Activated naive CD8-positive, alpha-beta T cell treated with anti-CD3 and anti-CD28 coated beads, Interleukin-2, amount 10 ng/mL, durations not matched to agents 7 days and 5 days (primary cell): ENCODE measurements at regions not wholly inside any gene's neighbourhood (a gene's known extent, or its start where the extent isn't known, plus 50 kb on each side); places are given as distances from the start of the nearest gene placed in this dataset.
A peak's percentile ranks its signal among the peaks of the same experiment; 100 is the strongest.

Source experiments
- ATAC-seq: fragments of 150-1000 bp; cut with Tn5 transposase; one replicate; pipeline ENCODE4 v1.10.0; 2021; ENCODE audit warnings: low read depth, moderate library complexity
- POLR2A ChIA-PET: fragments of 350-600 bp; sonication (Branson Sonifier 250); formaldehyde crosslinking; loops from one replicate; lab custom pipeline; 2021; ENCODE audit warnings: antibody characterized with exemption; lab: Charles Lee
- DNase-seq: peaks from one replicate; pipeline ENCODE4 v3.0.0; 2021
- H3K27ac Mint-ChIP-seq: one replicate; pipeline ENCODE4 v1.8.0; 2022; ENCODE audit warnings: mild to moderate bottlenecking, mixed read lengths
- H3K27me3 Mint-ChIP-seq: one replicate; pipeline ENCODE4 v1.8.0; 2022; ENCODE audit warnings: mild to moderate bottlenecking, moderate library complexity, mixed read lengths
- H3K36me3 Mint-ChIP-seq: one replicate; pipeline ENCODE4 v1.8.0; 2021; ENCODE audit warnings: mild to moderate bottlenecking, mixed read lengths
- H3K4me1 Mint-ChIP-seq: one replicate; pipeline ENCODE4 v1.8.0; 2021; ENCODE audit warnings: mixed read lengths
- H3K4me3 Mint-ChIP-seq: one replicate; pipeline ENCODE4 v1.8.0; 2022; ENCODE audit warnings: mild to moderate bottlenecking, moderate library complexity, mixed read lengths
- H3K9me3 Mint-ChIP-seq: one replicate; pipeline ENCODE4 v1.8.0; 2021; ENCODE audit warnings: mixed read lengths

DNA sequence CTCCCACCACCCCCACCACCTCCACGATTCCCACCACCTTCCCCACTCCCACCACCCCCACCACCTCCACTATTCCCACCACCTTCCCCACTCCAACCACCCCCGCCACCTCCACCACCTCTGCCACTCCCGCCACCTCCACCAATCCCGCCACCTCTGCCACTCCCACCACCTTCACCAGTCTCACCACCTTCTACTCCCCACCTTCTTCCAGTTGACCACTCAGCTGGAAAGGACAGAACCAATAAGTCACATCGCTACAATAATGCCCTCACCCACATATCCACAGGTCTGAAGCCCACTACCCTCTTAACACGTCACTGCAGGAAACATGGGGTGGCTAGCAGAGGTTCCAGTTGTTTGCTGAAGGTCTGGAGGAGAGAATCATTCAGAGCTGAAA, 93.5 kb upstream of the PAX2 start:
- peaks cover 54% of the 10 kb centered on the region for H3K27me3 Mint-ChIP-seq
- no peak for DNase-seq
- H3K9me3 Mint-ChIP-seq, result no peaks in the 10 kb centered on the region
- no peak for ATAC-seq
- H3K27ac Mint-ChIP-seq, result no peak overlapping the region
- POLR2A ChIA-PET, result no interaction called here
- H3K36me3 Mint-ChIP-seq, result peaks cover 2% of the 10 kb centered on the region
- no peak overlapping the region for H3K4me3 Mint-ChIP-seq
- peaks cover 19% of the 10 kb centered on the region for H3K4me1 Mint-ChIP-seq

DNA sequence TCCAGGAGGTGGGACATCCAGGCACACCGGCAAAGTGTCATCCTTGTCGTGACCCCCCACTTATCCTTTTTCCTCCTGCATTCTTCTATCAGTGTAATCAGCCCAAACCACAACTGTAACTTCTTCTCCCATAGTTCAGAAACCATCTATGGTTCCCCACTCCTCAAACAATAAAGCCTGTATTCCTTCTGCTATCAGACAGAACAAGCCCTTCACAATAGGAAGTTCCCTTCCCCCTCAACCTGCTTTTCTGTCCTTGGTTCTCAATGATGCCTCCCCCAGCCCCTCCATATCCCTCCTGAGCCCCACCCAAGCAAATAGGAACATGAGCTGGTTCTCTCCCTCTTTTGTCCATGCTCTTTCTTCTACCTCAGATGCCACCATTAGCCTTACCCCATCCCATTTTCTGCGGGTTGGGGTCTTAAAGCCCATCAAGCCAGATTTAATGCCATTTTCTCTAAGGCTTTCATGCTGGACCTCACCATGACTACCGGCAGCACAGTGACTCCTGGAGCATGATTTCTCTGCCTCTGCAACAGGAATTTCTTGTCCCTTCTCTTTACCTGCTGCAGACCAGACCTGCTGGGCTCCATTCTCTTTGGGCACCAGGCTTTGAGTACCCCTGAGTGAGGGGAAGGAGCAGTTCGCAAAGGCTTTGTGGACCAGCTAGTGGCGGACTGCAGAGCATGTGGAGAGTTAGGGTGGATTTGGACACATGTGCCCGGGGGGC, 92.8 kb upstream of the PAX2 start:
- no peak for DNase-seq
- peaks cover 19% of the 10 kb centered on the region for H3K4me1 Mint-ChIP-seq
- no peak overlapping the region for H3K4me3 Mint-ChIP-seq
- POLR2A ChIA-PET, result interaction anchor here (0.6 kb wide), 1 partner anchor 12 kb away, joined by 3 read pairs; no protein-coding TSS in a partner anchor
- H3K36me3 Mint-ChIP-seq, result peaks cover 2% of the 10 kb centered on the region
- peaks cover 58% of the 10 kb centered on the region for H3K27me3 Mint-ChIP-seq
- H3K9me3 Mint-ChIP-seq, result no peaks in the 10 kb centered on the region
- ATAC-seq, result no peak
- no peak overlapping the region for H3K27ac Mint-ChIP-seq

DNA sequence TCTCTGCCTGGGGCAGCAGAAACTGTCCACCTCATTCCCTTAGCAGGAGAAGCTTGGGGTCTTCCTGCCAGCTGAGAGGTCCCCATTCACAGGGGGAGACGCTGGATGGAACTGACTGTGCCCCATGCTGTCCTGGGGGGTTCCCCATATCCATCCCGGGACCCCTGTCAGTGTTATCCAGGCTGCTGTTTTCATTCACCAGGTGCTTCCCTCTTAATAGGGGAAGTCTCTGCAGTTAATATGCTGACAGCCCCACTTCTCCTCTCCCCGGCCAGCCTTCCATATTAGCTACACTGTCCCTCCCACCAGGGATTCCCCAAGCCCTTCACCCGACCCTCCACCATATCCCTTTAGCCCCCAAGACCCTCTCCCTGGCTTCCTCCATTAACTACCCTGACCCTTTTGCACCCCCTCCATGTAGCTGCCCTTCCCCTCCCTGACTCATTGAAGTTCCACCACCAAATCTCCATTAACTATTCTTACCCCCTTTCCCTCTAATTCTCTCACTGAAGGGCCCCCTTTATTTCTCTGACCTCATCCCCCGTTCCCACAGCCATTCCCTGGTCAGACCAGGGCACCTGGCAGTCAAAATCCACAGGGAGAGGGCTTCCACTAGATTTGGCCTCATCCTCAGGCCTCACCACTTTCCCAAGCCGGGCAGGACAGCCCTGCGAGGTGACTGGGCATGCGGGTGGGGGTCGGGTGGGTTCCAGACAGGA, 92.0 kb upstream of the PAX2 start:
- H3K4me3 Mint-ChIP-seq, result no peak overlapping the region
- DNase-seq (no peak), ATAC-seq (no peak)
- no peaks in the 10 kb centered on the region for H3K9me3 Mint-ChIP-seq
- H3K36me3 Mint-ChIP-seq, result peaks cover 2% of the 10 kb centered on the region
- POLR2A ChIA-PET, result no interaction called here
- peaks cover 62% of the 10 kb centered on the region for H3K27me3 Mint-ChIP-seq
- H3K4me1 Mint-ChIP-seq, result peaks cover 19% of the 10 kb centered on the region
- H3K27ac Mint-ChIP-seq, result no peak overlapping the region

DNA sequence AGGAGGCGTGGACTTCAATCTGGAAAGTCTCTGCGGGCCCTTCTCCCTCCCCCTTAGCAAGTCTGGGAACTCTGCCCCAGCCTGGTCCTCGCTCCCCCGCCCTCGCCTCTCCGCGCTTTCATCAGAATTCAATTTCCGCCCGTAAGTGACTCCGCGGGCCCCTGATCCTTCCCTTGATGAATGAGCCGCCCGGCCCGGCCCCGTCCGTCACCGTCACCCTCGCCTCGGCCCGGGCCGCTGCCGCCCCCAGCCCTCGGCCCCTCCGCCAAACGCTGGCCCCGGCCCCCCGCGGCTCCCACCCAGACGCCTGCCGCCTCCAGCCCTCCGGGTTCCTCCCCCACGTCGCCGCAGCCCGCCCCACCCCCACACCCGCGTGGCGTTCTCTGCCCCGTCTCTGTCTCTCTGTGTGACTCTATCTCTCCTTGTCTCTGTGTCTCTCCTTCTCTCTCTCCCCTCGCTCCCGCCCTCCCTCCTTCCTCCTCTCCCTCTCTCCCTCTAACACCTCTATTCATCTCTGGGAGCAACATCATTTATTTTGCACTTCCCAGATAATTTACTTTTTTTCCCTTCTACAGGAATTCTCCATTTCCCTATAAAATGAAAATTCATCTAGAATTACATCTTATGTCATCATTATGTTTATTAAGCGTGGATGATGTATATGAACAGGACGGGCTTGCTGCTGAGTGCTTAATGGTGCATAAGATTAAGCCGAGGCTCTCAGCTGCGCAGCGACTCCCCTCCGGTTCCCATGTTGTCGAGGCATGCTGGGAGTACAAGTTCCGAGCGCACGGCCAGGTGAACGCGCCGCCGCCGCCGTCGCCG, 91.2 kb upstream of the PAX2 start:
- POLR2A ChIA-PET, result no interaction called here
- Mint-ChIP-seq H3K4me1 (peaks cover 20% of the 10 kb centered on the region), H3K27me3 (peaks cover 68% of the 10 kb centered on the region), H3K27ac (no peak overlapping the region), H3K4me3 (peak overlapping the region; percentile 76), H3K36me3 (peaks cover 2% of the 10 kb centered on the region), H3K9me3 (no peaks in the 10 kb centered on the region)
- DNase-seq, result peak; percentile 59
- ATAC-seq, result peak; percentile 46

DNA sequence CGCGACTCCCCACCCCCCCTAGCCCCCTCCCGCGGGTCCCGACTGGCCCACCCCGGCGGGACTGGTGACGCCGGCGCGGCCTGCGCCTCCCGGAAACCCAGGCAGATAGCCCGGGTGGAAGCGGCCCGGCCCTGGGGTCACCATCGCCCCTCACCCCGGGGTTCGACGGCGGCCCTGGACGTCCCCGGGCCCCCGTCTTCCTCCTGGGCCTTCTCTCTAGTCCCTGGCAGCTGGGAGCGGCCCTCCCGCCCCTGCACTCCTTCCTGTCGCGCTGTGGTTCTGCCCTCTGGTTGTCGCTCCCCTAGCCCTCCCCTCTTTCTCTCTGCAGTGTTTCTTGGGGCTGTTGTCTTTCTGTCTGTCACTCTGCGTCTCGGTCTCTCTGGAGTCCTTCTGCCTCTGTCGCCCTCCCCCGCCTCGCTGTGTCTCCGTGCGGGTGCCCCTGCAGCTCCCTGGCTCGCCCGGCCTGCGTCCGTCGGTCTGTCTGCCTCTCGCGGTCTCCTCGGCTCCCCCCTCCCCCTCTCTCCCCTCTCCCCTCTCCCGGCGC, 90.5 kb upstream of the PAX2 start:
- Mint-ChIP-seq H3K36me3 (peaks cover 2% of the 10 kb centered on the region), H3K27ac (no peak overlapping the region), H3K4me1 (peaks cover 21% of the 10 kb centered on the region), H3K9me3 (no peaks in the 10 kb centered on the region), H3K27me3 (peaks cover 71% of the 10 kb centered on the region), H3K4me3 (peak overlapping the region; percentile 84)
- peak; percentile 50 for DNase-seq
- POLR2A ChIA-PET, result no interaction called here
- peak; percentile 41 for ATAC-seq

DNA sequence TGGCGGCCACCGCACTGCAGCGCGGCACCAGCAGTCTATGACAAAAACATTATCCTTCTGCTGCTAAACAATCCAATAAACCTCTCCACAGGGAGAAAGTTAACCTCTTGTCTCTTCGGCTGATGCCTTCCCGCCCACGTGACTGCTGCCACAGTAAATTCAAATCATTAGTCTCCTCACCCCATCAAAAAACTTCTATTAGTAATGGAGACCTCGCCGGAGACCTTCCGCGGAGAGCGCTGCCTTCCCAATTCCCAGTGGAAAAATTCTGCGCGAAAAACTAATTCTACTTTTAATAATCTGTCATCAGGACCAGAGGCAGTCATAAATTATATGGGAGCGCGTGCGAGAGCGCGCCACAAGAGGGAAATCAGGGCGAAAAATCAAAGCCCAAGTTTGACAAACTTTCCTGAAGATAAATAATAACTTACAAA, 90.0 kb upstream of the PAX2 start:
- no peaks in the 10 kb centered on the region for H3K9me3 Mint-ChIP-seq
- peaks cover 21% of the 10 kb centered on the region for H3K4me1 Mint-ChIP-seq
- POLR2A ChIA-PET, result no interaction called here
- peak overlapping the region; percentile 84 for H3K4me3 Mint-ChIP-seq
- H3K36me3 Mint-ChIP-seq, result peaks cover 2% of the 10 kb centered on the region
- no peak for DNase-seq
- peaks cover 72% of the 10 kb centered on the region for H3K27me3 Mint-ChIP-seq
- ATAC-seq, result no peak
- no peak overlapping the region for H3K27ac Mint-ChIP-seq

DNA sequence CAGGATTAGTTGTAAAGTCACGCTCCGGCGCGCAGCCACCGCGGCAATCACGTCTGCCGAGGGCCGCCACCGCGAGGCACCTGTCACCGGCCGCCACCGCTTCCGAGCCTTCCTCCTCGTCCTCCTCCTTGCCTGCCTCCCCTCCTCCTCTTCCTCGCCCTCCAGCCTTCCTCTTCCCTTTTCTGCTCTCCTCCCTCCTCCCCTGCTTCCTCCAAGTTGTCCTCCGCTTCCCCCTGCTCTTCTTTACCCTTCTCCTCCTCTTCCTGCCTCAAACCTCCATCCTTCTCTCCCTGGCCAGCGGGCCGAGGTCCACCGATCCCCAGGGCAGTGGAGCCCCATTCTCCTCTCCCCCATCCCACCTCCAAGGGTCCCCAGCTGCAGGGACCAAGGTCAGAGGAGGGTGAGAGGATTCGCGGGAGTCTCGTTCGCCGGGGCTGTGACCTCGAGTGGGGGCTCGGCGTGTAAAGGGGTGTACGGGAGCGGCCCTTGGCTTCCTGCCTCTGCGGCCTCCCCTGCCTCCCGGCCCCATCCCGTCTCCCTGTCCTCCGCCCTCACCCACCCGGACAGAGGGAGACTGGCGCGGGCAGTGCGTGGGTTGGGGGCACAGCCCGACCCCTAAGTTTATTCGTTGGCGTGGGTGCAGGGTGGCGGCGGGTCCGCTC, 89.5 kb upstream of the PAX2 start:
- POLR2A ChIA-PET, result no interaction called here
- DNase-seq (no peak), ATAC-seq (no peak)
- Mint-ChIP-seq H3K9me3 (no peaks in the 10 kb centered on the region), H3K4me1 (peaks cover 21% of the 10 kb centered on the region), H3K4me3 (peak overlapping the region; percentile 84), H3K27ac (no peak overlapping the region), H3K27me3 (peaks cover 78% of the 10 kb centered on the region), H3K36me3 (peaks cover 2% of the 10 kb centered on the region)

DNA sequence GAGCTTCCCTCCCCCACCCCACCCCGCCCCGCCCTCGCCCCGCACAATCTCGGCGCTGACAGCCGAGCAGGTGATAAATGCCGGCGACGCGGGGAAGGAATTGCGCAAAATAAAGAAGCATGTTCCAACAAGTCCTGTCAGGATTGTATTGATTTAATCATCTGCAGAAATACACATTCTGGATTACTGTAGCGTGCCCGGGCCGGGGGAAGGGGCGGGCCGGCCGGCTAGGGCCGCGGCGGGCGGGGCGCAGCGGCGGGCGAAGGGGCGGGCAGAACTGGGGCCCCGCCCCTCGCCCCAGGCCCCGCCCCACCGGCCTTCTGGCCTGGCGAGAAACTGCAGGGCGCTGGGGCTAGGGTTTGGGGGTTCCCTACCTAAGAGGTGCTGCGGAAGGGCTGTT, 88.9 kb upstream of the PAX2 start:
- H3K27me3 Mint-ChIP-seq, result peaks cover 82% of the 10 kb centered on the region

DNA sequence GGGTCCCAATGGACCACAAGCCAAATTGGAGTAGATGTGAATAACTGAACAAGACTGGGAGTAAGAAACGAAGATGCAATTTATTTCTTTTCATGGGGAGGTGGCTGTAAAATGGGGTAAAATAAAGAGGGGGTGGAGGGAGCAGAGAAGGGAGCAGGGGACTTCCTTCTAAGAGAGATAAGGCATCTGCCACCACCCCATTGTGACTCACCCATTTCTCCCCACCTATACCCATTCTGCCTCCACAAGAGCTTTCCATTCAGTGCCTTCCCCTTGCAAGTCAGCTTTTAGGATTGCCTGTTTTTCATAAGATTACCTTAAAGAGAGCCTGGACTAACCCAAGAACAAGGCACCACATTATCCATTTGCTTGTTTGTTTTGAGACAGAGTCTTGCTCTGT, 87.1 kb upstream of the PAX2 start:
- H3K27ac Mint-ChIP-seq, result no peak overlapping the region
- peaks cover 83% of the 10 kb centered on the region for H3K27me3 Mint-ChIP-seq
- H3K9me3 Mint-ChIP-seq, result no peaks in the 10 kb centered on the region
- H3K4me3 Mint-ChIP-seq, result no peak overlapping the region
- peaks cover 2% of the 10 kb centered on the region for H3K36me3 Mint-ChIP-seq
- H3K4me1 Mint-ChIP-seq, result peaks cover 23% of the 10 kb centered on the region
- POLR2A ChIA-PET, result no interaction called here
- DNase-seq, result no peak
- ATAC-seq, result no peak

More for the DNA sequence above, 88.9 kb upstream of the PAX2 start:
- Mint-ChIP-seq H3K4me3 (no peak overlapping the region), H3K9me3 (no peaks in the 10 kb centered on the region), H3K36me3 (peaks cover 2% of the 10 kb centered on the region), H3K4me1 (peaks cover 23% of the 10 kb centered on the region), H3K27ac (no peak overlapping the region)
- POLR2A ChIA-PET, result no interaction called here
- ATAC-seq, result peak; percentile 25
- DNase-seq, result no peak

DNA sequence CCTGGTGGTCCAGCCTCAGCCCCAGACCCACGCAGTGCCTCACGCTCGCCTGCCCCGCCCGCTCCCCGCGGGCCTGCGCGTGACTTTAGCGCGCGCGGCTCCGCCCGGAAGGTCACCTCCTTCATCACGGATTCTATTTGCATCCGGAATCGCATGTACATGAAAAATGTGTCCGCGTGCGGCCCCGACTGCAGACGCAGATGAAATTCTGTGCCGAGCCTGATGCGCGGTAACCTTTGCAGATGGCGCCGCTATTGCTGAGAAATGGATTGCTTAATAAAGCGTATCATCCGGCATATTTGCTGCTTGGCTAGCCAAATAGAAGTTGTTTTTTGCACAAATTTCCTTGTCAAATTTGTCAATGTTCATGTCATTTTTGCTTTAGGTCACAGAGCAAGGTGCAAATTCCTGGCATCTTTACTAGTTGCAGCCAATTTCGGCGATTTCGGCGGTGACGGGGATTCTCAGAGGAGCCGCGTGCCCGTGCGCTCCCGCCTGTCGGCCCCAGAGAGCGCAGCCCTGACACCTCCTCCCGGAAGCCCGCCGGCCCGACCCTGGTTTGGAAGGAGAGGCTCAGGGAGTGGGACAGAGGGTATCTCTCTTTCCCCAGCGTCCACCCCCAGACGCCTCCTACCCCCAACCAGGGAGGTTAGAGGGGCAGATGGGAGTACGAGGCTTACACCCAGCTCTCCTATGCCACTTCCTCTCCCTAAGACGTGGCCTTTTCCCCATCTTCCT, 85.9 kb upstream of the PAX2 start:
- DNase-seq, result no peak
- no peak for ATAC-seq
- H3K4me1 Mint-ChIP-seq, result peaks cover 16% of the 10 kb centered on the region
- H3K27ac Mint-ChIP-seq, result no peak overlapping the region
- peaks cover 2% of the 10 kb centered on the region for H3K36me3 Mint-ChIP-seq
- POLR2A ChIA-PET, result no interaction called here
- no peak overlapping the region for H3K4me3 Mint-ChIP-seq
- no peaks in the 10 kb centered on the region for H3K9me3 Mint-ChIP-seq
- H3K27me3 Mint-ChIP-seq, result peaks cover 83% of the 10 kb centered on the region

DNA sequence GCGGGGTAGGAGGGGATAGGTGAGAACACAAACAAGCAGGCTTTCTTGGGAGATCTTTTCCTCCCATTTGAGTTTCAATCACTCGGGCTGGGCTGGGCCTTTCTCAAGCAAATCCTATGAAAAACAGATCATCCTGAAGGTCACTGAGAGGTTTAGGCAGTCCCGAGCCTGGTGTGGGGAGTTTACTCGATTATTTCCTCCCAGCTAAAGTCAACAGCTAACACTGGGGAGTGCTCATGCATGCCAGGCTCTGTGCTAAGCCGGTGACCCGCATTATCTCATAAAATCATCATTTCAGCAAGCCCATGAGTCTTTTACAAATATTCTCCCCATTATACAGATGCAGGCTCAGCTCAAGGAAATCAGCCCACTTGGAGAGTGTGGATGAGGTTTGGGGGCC, 85.0 kb upstream of the PAX2 start:
- Mint-ChIP-seq H3K27ac (no peak overlapping the region), H3K4me3 (no peak overlapping the region), H3K36me3 (no peaks in the 10 kb centered on the region), H3K9me3 (no peaks in the 10 kb centered on the region), H3K27me3 (peaks cover 81% of the 10 kb centered on the region), H3K4me1 (peaks cover 10% of the 10 kb centered on the region)
- no peak for ATAC-seq
- POLR2A ChIA-PET, result no interaction called here
- no peak for DNase-seq

DNA sequence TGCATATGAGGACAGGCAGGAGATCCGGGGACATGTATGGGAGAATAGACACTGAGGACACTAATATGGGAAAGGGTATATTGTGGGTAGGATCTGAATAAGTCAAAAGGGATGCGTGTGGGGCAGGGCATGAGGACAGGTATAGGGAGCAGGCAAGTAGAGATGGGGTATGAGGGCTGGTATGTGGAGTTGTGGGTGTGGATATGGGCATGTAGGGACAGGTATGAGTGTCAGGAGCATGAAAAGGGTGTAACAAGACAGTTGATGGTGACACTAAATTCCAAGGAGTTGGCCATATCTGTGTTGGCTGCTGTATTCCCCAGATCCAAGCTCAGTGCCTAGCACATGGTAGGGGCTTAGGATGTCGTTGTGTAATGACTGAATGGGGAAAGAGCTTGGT, 84.4 kb upstream of the PAX2 start:
- POLR2A ChIA-PET, result no interaction called here
- DNase-seq (no peak), ATAC-seq (no peak)
- Mint-ChIP-seq H3K9me3 (no peaks in the 10 kb centered on the region), H3K27ac (no peak overlapping the region), H3K27me3 (peaks cover 75% of the 10 kb centered on the region), H3K36me3 (no peaks in the 10 kb centered on the region), H3K4me3 (no peak overlapping the region), H3K4me1 (peaks cover 5% of the 10 kb centered on the region)
